Hepatocyte (in vitro differentiated cells): ENCODE measurements at regions not wholly inside any gene's neighbourhood (a gene's known extent, or its start where the extent isn't known, plus 50 kb on each side); places are given as distances from the start of the nearest gene placed in this dataset.

Experiments used
- CTCF ChIP-seq: fragments of 200-600 bp; sonication (generic); IDR thresholded peaks from 2 replicates; pipeline ENCODE4 v1.5.1; 2016; ENCODE audit warnings: antibody characterized with exemption, mild to moderate bottlenecking; ENCODE audit not compliant: poor library complexity
- EZH2 ChIP-seq: fragments of 200-600 bp; sonication (generic); IDR thresholded peaks from 2 replicates; pipeline ENCODE4 v1.6.1; 2016; ENCODE audit warnings: antibody characterized with exemption, mild to moderate bottlenecking, borderline replicate concordance

- TF ChIP-seq CTCF (no peak), EZH2 (no peak)
Observed at GRCh38 chr21:35170818-35171217, 121.7 kb upstream of the RUNX1 start.
